HG03175 (cell line): ENCODE measurements at regions not wholly inside any gene's neighbourhood (a gene's known extent, or its start where the extent isn't known, plus 50 kb on each side); places are given as distances from the start of the nearest gene placed in this dataset.

Experiments used
- ATAC-seq: cut with Tn5 transposase; IDR thresholded peaks from one replicate; pipeline ENCODE4 v1.9.1; 2021; ENCODE audit warnings: mild to moderate bottlenecking, moderate library complexity; ENCODE audit not compliant: unreplicated experiment

- no peak for ATAC-seq
Measured at GRCh38 chr10:128520211-128520815, 394.1 kb upstream of the MKI67 start.

DNA sequence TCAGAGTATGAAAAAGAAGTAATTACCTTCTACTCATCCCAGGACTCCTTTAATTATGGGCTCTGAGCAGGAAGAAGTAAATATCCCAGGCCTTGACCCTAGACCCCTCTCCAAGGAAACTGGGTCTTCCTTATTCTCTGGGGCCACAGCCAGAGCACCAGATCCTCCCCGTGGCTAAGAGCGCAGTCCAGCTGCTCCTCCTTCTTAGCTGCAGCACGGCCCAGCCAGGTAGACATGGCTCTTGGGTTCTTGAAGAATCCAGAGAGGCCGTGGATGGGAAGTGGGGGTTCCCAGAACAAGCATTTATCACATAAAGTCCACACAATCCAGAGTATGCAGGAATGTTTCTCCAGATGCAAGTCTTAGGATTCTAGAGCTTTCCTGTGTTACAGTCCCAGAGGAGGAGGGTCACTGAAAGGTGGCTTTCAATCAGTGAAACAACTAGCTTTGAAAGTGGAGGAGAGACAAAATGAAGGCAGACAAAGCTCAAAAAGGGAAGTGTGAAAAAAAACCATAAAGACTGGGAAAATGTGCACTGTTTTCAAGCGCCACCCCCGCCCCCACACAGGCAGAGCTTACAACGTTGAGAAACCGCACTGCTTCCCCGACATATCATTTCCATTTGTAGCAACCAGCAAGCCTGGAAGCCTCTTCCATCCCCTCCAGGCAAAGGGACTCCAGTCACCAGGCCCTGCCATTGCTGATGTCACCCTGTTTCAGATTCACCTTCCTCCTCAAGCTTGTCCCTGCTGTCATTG is 396.5 kb upstream of the MKI67 start:
- ATAC-seq = no peak

- ATAC-seq = no peak
Measured at GRCh38 chr10:128525444-128525843, 399.2 kb upstream of the MKI67 start.

GRCh38 chr10:128525936-128526335 is 399.7 kb upstream of the MKI67 start:
- no peak for ATAC-seq

DNA sequence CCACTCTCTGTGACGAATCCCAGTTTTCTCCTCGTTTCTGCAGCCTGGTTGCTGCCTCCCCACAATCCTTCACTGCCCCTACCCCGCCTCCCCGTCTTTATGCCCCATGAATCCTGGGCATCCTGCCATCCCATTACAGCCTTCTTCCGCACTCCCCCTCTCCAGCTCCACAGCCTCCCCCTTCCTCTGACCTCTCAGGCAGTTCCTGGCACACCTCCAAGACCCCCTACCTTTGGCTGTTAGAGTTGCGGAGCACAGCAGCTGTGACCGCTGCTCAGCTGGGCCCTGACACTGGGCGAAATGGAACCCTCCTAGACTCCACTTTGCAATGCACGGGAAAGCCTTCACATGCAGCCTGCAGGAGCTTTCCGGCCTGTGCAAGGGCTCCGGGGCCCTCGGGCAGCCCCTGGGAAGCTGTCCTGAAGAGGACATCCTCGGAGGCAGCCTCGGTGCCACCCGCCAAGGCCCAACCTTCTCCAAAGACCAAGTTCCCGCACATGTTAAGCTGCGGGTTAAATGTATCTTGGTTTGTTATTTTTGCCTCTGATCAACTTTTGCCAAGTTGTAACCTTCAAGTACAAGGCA is 400.7 kb upstream of the MKI67 start:
- no peak for ATAC-seq

DNA sequence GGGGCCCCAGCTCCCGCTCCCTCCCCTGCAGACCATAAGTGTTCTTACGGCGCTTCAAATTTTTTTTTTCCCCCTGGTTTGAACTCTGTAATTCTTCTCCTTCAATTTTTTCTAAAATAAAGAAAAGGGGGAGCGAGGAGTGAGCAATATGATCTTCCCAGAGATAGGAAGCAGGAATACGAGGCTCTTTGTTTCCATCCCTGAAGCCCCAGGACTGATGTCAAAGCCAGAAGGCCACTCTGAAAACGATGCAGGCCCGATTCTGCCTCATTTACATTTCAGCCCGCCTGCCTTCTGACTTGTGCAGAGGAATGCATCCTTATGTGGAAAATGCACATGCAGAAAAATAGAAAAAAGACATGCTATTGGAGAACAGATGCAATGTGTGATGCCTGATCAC is 401.5 kb upstream of the MKI67 start:
- no peak for ATAC-seq

GRCh38 chr10:128528167-128528566 is 401.9 kb upstream of the MKI67 start:
- ATAC-seq = no peak

DNA sequence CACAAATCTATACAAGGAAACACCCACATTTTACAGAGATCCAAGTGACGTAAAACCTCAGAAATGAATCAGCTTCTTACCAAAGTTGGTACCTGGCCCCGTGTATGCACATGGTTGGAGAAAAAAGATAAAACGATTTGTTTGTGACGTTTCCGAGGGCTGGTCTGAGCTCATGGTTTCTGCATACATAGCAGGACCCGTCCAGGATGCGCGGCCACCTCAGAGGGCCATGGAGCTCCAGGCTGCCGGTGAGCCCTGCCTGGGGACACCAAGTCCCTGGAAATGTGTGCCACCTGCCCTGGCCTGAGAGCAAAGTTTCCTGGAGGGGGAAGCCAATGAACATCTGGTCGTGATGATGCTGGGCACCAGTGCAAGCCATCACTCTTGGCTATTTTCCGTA is 402.6 kb upstream of the MKI67 start:
- ATAC-seq = no peak

DNA sequence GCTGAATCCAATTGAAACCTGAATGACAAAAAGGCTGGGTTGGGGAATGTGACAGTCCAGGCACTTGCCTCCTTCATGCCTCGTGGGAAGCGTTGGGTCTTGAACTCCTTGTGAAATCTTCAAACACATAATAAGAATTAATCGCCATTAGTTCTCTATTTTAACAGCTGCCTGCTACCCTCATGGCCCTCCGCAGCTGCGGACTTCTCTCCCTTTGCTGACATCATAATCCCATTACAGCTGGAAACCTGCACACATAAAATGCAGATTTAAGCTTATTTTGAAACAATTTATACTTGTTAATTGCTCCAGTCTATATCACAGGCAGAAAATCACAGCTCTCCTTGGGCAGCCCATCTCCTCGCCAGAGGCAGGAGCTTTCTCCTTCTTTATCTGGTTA is 403.0 kb upstream of the MKI67 start:
- no peak for ATAC-seq

DNA sequence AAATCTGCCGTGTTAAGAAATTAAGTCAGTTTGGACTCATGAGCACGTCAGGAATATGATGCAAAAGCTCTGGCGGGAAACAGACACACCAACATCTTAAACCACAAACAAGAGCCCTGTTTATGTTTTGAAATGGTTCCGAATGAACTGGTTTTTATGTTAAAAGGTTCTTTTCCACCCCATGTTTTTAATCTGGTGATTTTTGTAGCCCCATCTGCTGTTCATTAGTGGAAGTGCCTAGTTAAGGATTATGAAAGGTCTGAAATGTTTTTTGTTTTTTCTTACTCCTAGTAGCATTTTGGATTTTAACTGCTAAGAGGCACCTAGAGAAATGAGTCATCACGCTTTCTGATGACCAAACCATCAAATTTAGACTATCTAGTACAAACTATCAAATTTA is 404.1 kb upstream of the MKI67 start:
- no peak for ATAC-seq

DNA sequence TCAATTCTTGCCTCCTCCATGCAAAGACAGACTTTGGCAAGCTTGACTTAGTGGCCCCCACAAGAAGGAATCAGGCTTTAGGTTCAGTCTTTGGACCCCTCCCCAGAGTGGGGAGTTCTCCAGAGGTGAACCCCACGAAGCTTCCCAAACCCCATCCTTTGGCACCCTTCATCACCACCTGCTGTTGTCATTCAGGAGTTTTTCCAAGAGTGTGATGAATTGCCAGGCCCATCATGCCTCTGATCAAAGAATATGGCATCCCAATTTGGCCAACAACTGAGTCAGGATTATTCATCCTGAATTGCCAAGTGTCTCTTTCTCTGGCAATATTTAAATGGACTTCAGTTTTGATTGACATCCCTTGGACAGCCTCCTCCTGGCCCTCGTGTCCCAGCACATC is 404.7 kb upstream of the MKI67 start:
- no peak for ATAC-seq

GRCh38 chr10:128534686-128535085 is 408.5 kb upstream of the MKI67 start:
- no peak for ATAC-seq

- no peak for ATAC-seq
Measured at GRCh38 chr10:128536259-128536658, 410.0 kb upstream of the MKI67 start.

DNA sequence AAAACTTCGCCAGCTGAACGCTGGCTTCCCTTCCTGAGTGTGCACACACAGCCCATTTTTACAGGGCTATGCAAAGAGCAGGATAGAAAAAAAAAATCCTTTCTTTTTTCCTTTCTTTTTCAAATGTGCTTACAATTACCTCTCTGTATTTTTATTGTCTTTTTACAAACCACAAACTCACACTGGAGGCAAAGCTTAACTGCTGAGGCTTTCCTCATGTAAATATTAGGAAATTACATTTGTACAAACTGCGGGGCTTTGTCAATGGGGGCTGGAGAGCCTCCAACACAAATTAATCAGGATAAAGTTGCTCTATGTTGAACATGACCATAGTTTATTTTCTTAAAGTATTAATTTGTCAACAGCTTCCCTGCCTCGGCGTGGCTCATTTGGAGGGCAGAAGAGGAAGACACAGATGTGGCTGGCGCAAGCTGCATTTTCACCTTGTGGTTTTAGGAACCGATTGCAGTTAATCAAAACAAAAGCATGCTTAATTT is 411.7 kb upstream of the MKI67 start:
- no peak for ATAC-seq

DNA sequence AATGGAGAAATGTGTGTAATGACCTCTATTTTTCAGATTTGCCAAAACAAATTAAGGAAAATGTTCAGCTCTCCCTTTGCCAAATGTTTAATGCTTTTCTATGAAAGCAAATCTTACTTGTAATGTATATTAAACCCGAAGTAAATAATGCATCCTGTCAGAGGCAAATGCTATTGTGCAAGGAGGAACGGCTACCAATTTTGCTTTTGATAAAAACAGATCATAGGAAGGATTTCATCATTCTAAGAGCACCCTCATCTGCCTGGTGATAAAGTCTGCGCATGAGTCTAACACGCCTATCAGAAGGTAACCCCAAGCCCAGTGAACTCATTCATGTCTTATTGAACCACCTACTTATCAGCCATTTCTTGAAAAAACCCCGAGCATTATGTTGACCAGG is 412.4 kb upstream of the MKI67 start:
- no peak for ATAC-seq

DNA sequence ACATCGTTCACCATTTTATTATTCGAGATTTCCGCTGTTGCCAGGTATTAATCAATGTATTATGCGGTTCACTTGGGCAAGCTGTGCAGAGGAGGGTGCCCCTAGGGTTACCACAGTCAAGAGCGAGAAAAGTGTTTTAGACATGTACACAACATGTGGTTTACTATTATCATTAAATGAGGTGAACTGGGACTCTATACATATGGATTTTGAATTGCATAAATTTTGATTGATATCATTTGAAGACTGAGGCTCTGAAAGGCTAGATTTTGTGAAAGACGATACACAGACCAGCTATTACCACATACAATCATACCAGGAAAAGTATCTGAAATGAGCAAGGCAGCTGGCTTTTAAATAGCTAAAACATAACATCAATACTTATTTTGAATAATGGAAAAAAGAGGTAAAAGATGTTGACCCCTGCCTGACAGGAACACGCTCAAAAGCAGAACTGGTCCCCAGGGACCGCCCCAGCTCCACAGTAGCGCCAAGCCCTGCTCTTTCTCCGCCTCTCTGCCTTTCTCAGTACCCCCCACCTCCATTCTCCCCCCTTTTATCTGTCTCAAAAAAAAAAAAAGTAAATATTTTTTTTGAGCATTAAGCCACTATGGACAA is 413.4 kb upstream of the MKI67 start:
- ATAC-seq = no peak

DNA sequence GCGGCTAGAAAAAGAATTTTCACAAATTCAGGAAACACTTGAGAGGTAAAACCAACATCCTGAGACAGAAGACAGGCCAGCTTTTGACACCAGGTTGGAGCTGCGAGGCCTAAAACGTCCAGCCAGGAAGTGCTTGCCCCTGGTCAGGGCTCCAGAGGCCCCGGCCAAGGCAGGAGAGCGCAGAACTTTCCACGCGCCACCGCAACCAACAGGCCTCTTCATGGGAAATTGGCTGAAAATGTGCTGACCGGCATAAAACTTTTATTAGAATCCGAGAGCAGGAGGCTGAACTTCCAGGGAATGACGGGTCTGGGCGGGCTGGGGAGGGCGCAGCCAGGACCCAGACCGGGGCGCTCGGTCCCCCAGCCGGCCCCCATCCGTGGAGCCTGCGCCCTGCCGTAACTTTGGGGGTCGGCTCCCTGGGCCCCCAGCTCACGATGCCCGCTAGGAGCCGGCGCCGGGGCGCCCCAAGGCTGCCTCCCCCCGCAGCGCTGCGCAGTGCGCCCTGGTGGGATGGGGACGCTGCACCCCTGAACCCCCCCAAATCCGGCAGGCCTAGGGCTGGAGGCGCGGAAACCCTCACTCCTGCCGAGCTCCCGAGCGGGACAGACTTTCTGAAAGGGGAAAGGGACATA is 414.0 kb upstream of the MKI67 start:
- no peak for ATAC-seq

DNA sequence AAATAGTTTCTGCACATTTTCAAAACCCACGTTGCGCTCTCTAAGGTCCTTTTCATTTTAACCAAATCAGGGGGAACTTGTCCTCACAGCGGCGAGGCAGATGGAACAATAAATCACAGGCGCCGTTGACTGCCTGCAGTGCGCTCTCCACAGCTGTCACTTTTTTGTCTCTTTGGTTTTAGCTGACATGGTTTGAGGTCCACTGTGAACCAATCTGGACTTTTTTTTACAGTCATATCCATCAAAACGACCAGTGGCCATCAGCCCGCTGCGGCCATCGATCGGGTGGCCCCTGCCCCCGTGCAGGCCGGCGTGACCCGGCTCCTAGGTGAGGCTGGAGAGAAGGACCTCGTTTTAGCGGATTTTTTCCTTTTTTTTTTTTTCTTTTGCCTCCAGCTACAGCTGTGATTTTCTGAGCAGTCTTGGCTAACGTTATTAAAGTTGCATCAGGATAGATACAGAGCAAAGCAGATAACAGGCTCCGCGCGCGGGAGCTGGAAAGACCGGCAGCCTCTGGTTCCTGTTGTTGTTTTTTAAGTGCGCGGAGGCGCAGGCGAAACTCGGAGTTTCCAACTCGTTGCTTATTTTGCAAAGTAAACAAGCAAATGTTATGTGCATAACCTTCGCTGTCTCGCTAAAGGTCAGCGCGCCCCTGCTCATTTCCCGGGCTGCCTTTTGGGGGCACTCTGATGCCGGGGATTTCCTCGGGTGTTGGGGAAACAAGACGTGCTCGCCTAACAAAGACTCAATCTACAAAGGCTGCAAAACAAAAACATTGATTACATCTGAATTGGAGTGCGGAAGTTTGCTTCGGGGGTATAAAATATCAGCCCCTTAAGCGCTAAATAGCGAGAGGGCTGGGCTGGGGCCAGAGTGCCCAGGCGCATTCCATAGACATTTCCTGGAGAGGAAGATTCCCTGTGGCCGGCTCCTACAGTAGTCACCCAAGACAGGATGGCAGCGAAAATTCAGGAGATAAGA is 414.8 kb upstream of the MKI67 start:
- ATAC-seq = no peak

GRCh38 chr10:128541926-128542475 is 415.8 kb upstream of the MKI67 start:
- no peak for ATAC-seq

DNA sequence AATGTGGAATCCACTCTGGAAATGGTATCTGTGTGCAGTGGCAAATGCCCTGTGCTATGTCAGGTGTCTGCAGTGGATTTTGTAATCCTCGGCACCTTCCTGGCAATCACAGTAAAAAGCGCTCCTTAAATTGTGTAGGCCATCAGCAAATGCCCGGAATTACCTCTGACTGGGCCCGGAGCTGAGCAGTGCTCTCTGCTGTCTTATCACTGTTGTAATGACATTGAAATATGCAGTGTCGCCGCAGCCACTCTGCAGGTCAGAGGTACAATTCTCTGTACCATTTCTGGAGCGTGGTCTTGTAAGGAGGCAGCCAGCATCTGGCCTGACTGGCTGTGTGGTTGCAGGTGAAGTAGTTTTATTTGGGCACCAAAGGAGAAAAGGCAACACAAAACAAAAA is 416.4 kb upstream of the MKI67 start:
- no peak for ATAC-seq
